ENCODE measurements at regions not wholly inside any gene's neighbourhood (a gene's known extent, or its start where the extent isn't known, plus 50 kb on each side); places are given as distances from the start of the nearest gene placed in this dataset.
A peak's percentile ranks its signal among the peaks of the same experiment; 100 is the strongest.

DNA sequence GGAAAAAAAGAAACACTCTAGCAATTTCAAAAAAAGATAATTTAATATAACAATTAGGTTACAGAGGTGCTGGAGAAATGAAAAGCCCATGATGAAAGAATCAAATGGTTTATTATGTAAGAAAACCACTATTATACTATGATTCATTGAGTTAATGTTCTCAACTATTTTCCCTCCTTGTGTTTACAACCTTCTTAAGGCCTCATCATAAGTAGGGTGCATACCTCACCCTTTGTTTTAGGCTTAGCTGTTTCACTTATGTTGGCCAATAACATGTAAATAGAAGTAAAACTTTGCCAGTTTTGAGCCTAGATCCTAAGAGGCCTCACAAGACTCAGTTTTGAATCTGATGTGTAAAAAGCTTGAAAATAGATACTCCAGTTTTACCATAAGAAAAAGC lies 418.3 kb upstream of the DDX18 start:
- DNase-seq = no peak

GRCh38 chr2:117401582-117401981 lies 412.9 kb upstream of the DDX18 start:
- DNase-seq = no peak

GRCh38 chr2:117406443-117406842 lies 408.0 kb upstream of the DDX18 start:
- no peak for DNase-seq

- no peak for DNase-seq
Measured at GRCh38 chr2:117407746-117408145, 406.7 kb upstream of the DDX18 start.

- no peak for DNase-seq
Measured at GRCh38 chr2:117409443-117409842, 405.0 kb upstream of the DDX18 start.

- DNase-seq = no peak
Measured at GRCh38 chr2:117411983-117412382, 402.5 kb upstream of the DDX18 start.

GRCh38 chr2:117432746-117433145 lies 381.7 kb upstream of the DDX18 start:
- DNase-seq = no peak

- no peak for DNase-seq
Measured at GRCh38 chr2:117436697-117437096, 377.8 kb upstream of the DDX18 start.

DNA sequence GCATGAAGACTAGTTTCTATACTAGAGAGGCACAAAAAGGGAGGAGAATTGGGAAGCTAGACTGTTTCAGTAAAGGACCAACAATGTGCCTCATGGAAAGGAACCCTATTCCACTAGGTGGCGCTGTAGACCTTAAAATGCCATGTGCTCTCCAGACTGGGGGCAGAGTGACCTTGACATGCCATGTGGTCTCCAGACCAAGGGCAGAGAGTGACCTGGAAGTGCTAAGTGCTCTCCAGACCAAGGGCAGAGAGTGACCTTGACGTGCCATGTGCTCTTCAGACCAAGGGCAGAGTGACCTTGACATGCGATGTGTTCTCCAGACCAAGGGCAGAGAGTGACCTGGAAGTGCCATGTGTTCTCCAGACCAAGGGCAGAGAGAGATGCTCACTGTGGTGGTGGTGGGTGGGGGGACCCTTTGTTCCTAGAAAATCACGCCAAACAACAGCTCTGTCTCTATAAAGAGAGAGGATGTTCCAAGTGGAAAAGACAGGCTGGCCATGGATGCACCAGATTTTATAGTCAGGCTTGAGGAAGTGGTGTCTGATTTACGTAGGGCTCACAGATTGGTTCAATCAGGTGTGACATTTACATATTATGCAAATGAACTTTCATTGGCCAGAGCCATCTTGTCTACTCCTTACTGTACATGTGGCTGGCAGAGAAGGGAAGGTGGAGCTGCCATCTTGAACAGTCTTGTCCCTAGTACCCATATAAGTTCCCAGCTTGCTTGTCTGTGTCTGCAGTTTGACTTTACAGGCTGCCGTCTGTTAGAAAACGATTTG lies 344.0 kb upstream of the DDX18 start:
- peak; percentile 12 to 23 (median 17) for DNase-seq

DNA sequence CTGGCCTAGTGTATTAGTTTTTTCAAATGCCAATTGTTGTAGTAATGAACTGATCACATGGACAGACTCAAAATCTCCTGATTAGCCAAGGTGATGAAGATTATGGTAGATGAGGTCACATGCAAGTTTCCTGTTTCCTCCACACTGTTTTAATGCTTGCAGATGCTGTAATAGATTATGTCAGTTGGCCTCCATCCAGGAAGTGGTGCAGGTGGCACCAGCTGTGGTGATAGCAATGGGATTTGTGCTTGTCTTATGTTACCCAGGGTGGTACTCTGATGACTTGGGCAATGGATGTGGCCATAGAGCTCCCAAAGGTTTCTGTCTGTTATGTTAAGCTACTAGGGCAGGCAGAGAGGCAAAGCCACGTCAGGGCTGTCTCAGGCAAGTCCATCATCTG lies 332.9 kb upstream of the DDX18 start:
- no peak for DNase-seq

- DNase-seq = no peak
Measured at GRCh38 chr2:117485588-117485987, 328.9 kb upstream of the DDX18 start.

DNA sequence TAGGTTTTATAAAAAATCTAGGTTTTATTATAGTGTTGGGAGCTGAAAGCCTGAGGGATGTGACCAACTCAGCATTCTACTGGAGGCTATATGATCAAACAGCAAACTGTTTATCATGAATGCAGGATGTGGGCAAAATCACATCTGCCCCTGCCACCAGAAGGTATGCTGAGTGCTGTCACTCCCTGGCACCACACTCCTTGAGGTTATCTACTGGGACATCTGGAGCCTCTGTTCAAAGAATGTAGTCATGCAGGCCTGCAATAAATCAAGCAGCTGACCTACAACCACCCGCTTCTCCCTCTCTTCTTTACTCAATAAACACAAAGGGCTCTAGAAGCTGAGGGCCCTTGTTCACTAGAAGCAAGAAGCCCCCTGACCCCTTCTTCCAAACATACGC lies 328.4 kb upstream of the DDX18 start:
- DNase-seq = no peak

GRCh38 chr2:117492209-117492851 lies 322.2 kb upstream of the DDX18 start:
- no peak for DNase-seq

- no peak for DNase-seq
Measured at GRCh38 chr2:117500721-117501120, 313.8 kb upstream of the DDX18 start.

- no peak for DNase-seq
Measured at GRCh38 chr2:117502121-117502520, 312.4 kb upstream of the DDX18 start.

DNA sequence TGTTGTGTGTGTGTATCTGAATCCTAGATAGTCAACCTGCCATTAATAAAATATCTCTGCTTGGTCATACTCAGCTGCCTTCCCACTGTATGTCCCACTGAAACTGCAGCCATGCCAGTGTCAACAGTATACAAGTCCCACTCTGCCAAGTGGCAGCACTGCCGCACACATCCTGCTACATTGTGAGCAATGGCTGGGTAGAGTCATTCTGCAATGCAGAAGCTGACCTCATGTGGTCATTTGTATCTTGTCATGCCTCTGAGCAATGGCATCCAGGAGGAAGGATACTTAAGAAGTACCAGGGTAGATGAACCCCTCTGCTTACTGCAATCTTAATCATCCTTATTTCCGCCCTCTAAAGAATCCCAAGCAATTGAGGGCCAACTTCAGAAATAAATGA lies 302.2 kb upstream of the DDX18 start:
- no peak for DNase-seq

DNA sequence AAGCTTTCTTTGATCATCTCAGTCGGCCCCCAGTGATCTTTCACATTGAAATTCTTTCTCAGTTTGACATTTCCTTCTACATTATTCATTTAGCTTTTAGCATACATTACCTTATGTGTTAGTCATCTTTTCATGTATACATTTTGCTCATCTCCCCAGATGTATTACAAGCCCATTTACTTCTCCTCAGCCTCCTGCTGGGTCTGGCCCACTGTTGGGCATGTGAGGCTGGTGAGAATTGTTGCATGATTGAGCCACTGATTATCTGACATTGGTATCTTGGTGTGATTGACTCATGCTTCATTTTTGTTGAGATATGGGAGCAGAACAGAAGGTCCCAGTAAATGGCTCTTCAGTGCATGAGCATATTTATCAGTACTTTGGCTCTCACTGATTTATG lies 300.1 kb upstream of the DDX18 start:
- no peak for DNase-seq

DNA sequence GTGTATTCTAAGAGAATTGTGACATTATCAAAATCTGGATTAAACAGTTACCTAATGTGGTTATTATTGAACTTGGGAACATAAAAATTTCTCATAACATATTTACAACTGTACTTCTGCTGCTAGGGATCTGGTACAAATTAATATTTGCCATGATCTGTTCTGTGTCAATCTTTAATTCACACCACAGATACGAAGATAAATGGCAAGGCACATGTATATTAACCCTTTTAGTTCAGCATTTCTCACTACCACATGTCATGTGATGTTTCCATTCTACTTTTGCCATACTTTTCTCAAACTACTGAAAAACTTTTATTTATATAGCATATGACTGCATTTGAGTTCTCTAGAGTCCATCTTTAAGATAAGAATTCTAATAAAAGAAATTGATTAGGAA lies 295.3 kb upstream of the DDX18 start:
- no peak for DNase-seq

- no peak for DNase-seq
Measured at GRCh38 chr2:117519721-117520120, 294.8 kb upstream of the DDX18 start.

GRCh38 chr2:117523267-117523666 lies 291.2 kb upstream of the DDX18 start:
- peak in 1 of 4 experiments; percentile 2 for DNase-seq

DNA sequence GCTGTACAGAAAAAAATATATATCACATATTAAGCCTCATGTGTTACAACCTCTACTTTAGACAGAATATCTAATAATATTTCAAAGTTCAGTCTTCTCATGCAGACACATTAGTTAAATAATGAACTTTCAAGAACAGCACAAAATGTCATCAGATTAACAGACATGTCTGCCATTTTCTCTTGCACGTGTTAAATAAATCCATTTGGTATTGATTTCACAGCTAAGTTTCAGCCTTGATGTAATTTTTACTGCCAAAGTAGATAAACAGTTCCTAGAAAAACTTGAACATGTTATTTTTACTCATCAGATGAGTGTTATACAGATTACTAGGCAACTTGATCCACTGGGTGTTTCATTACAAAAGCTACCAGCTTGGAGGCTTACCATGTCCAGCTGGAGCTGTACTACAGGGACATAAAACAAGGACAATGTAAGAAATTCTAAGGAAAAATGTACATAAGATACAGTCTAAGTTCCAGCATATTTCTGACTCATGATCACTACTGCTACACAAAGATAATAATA lies 290.7 kb upstream of the DDX18 start:
- no peak for DNase-seq

DNA sequence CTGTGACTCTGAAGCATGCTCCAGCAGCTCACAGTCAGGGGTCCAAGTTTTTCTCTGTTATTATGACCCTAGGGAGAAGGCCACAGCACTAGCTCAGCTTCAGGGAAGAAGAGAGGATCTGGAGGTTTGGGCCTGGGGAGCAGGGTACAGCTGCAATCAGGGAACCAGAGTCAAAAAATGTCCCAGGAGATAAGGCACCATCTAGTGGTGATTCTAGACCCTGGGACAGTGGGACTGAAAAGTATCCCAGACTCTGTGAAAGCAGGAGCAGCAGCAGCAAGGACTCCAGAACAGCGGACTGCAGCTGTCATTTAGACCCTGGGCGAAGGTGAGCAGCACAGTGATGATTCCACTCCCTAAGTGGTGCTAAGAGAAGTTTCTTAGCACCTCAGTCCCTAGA lies 278.4 kb upstream of the DDX18 start:
- no peak for DNase-seq

- no peak for DNase-seq
Measured at GRCh38 chr2:117537032-117537431, 277.5 kb upstream of the DDX18 start.

DNA sequence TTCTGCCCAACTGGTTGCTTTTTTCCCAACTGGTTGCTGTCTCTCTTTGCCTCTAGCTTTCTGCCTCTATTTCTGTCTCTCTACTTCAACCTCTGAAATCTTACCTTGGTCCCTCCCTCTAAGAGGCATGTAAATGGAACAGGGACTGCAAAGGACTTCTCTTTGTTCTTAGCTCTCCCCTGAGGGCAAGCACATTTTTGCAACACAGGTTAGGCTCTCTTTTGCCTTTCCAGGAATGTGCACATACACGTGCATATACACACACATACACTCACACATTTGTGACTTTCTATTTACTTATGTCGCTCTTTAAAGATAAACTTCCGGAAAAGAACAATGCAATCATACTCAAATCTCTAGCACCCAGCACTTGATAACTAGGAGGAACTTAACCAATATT lies 262.6 kb upstream of the DDX18 start:
- no peak for DNase-seq

Measured in suppressor macrophage (primary cell).